ENCODE measurements at regions not wholly inside any gene's neighbourhood (a gene's known extent, or its start where the extent isn't known, plus 50 kb on each side); places are given as distances from the start of the nearest gene placed in this dataset.
"Not testable (repeated sequence)": the region's sequence is repeated elsewhere in the genome, so short reads cannot be mapped to it uniquely, and the experiment has no call there.

GRCh38 chr22:25487508-25487907 lies 77.0 kb upstream of the GRK3 start:
- no peak for DNase-seq (ENCODE audit: low read depth)

- peak; percentile 26 for DNase-seq (ENCODE audit: low read depth)
Observed at GRCh38 chr22:25488244-25489020, 76.0 kb upstream of the GRK3 start.

- DNase-seq (ENCODE audit: low read depth), result no peak
Observed at GRCh38 chr22:25489947-25490346, 74.5 kb upstream of the GRK3 start.

GRCh38 chr22:25490896-25491295 lies 73.6 kb upstream of the GRK3 start:
- DNase-seq (ENCODE audit: low read depth), result no peak

GRCh38 chr22:25492162-25492561 lies 72.3 kb upstream of the GRK3 start:
- DNase-seq (ENCODE audit: low read depth), result no peak

GRCh38 chr22:25492841-25493734 lies 71.4 kb upstream of the GRK3 start:
- DNase-seq (ENCODE audit: low read depth), result no peak

GRCh38 chr22:25493794-25494193 lies 70.7 kb upstream of the GRK3 start:
- no peak for DNase-seq (ENCODE audit: low read depth)

- DNase-seq (ENCODE audit: low read depth), result no peak
Observed at GRCh38 chr22:25494774-25495173, 69.7 kb upstream of the GRK3 start.

GRCh38 chr22:25495285-25495684 lies 69.2 kb upstream of the GRK3 start:
- no peak for DNase-seq (ENCODE audit: low read depth)

- no peak for DNase-seq (ENCODE audit: low read depth)
Observed at GRCh38 chr22:25496396-25497064, 67.9 kb upstream of the GRK3 start.

GRCh38 chr22:25497181-25497641 lies 67.3 kb upstream of the GRK3 start:
- no peak for DNase-seq (ENCODE audit: low read depth)

- DNase-seq (ENCODE audit: low read depth), result no peak
Observed at GRCh38 chr22:25497716-25498115, 66.8 kb upstream of the GRK3 start.

- DNase-seq (ENCODE audit: low read depth), result not testable (repeated sequence)
Observed at GRCh38 chr22:25500671-25501070, 63.8 kb upstream of the GRK3 start.

- DNase-seq (ENCODE audit: low read depth), result not testable (repeated sequence)
Observed at GRCh38 chr22:25504017-25504416, 60.5 kb upstream of the GRK3 start.

GRCh38 chr22:25508161-25508560 lies 56.3 kb upstream of the GRK3 start:
- no peak for DNase-seq (ENCODE audit: low read depth)

GRCh38 chr22:25508761-25509321 lies 55.6 kb upstream of the GRK3 start:
- DNase-seq (ENCODE audit: low read depth), result no peak

- no peak for DNase-seq (ENCODE audit: low read depth)
Observed at GRCh38 chr22:25509374-25509791, 55.1 kb upstream of the GRK3 start.

- no peak for DNase-seq (ENCODE audit: low read depth)
Observed at GRCh38 chr22:25510876-25511275, 53.6 kb upstream of the GRK3 start.

GRCh38 chr22:25511725-25512124 lies 52.8 kb upstream of the GRK3 start:
- DNase-seq (ENCODE audit: low read depth), result no peak

- DNase-seq (ENCODE audit: low read depth), result no peak
Observed at GRCh38 chr22:25514436-25515180, 49.9 kb upstream of the GRK3 start.

Data from stimulated activated CD4-positive, alpha-beta T cell treated with anti-CD3 and anti-CD28 coated beads, Interleukin-2, amount 100 ng/mL, for 4 hours (primary cell).